Kidney (tissue), 13 donors: ENCODE measurements at regions not wholly inside any gene's neighbourhood (a gene's known extent, or its start where the extent isn't known, plus 50 kb on each side); places are given as distances from the start of the nearest gene placed in this dataset.

Experiments
- DNase-seq, 5 donors: peaks; one replicate each; pipeline ENCODE4 v3.0.0-alpha.2; 2013 to 2020
- FAIRE-seq: peaks from 2 replicates; lab custom pipeline; 2012; peaks lifted over from hg19 to GRCh38; lab: Jason Lieb, UNC
- H3K27ac ChIP-seq, 2 donors: one replicate each; pipeline ENCODE4 v1.7.0; 2013; ENCODE audit warnings: low read depth in 2 of 2, low read length in 2 of 2, inconsistent platforms in 1 of 2
- H3K27me3 ChIP-seq: one replicate; pipeline ENCODE4 v1.7.1; 2013; ENCODE audit warnings: low read length, inconsistent platforms; ENCODE audit not compliant: control insufficient read depth, insufficient read depth
- H3K36me3 ChIP-seq, 3 donors: one replicate each; pipeline versions ENCODE4 v1.7.0 to v1.7.1; 2013; ENCODE audit warnings: low read length in 3 of 3, control low read depth in 1 of 3, inconsistent platforms in 1 of 3; ENCODE audit not compliant: insufficient read depth in 3 of 3, control insufficient read depth in 2 of 3
- H3K4me1 ChIP-seq, 3 donors: one replicate each; pipeline versions ENCODE4 v1.7.0 to v1.7.1; 2013; ENCODE audit warnings: low read length in 3 of 3, inconsistent platforms in 1 of 3, low read depth in 1 of 3; ENCODE audit not compliant: control insufficient read depth in 2 of 3, insufficient read depth in 2 of 3
- H3K4me3 ChIP-seq, 3 donors: one replicate each; pipeline versions ENCODE4 v1.7.0 to v1.8.1; 2013; ENCODE audit warnings: low read length in 3 of 3, control low read depth in 1 of 3, inconsistent platforms in 1 of 3
- H3K9ac ChIP-seq, 3 donors: one replicate each; pipeline versions ENCODE4 v1.7.0 to v1.7.1; 2013; ENCODE audit warnings: low read length in 3 of 3, control low read depth in 1 of 3, inconsistent platforms in 1 of 3
- H3K9me3 ChIP-seq, 3 donors: one replicate each; pipeline versions ENCODE4 v1.7.0 to v1.7.1; 2013; ENCODE audit warnings: low read length in 3 of 3, control low read depth in 1 of 3, inconsistent platforms in 1 of 3; ENCODE audit not compliant: control insufficient read depth in 2 of 3, insufficient read depth in 1 of 3
- CTCF ChIP-seq: IDR thresholded peaks from 3 replicates; pipeline ENCODE4 v1.5.1; 2012; ENCODE audit warnings: mild to moderate bottlenecking, moderate library complexity, borderline replicate concordance; ENCODE audit not compliant: insufficient read depth; ENCODE audit errors: extremely low read depth
- intact Hi-C: fragments of 100-400 bp; cut with DNase I; formaldehyde crosslinking; loops from one replicate; pipeline ENCODE4 v1.11.1; 2022
- donor health status: control.
- donor health status: control.
- donor health status: control.
- donor health status: control.
- donor health status: control.
- donor health status: DM: yes; HTN: yes; CAD: no.
- donor health status: Normal renal cell carcinoma (clear cell type).

GRCh38 chr2:7570247-7570646 lies 653.0 kb downstream of the RNF144A start:
- no peak for TF ChIP-seq CTCF
- intact Hi-C loops, result no loop called here
- H3K27me3 ChIP-seq, result no peaks in the 10 kb centered on the region
- DNase-seq (no peak), FAIRE-seq (no peak)
- no peaks in the 10 kb centered on the region for H3K9me3 ChIP-seq
- H3K4me3 ChIP-seq, result no peak overlapping the region
- no peak overlapping the region for H3K9ac ChIP-seq
- H3K27ac ChIP-seq, result no peak overlapping the region
- no peaks in the 10 kb centered on the region for H3K4me1 ChIP-seq
- H3K36me3 ChIP-seq, result no peaks in the 10 kb centered on the region

GRCh38 chr2:7571701-7572100 lies 654.5 kb downstream of the RNF144A start:
- no peaks in the 10 kb centered on the region for H3K27me3 ChIP-seq
- no peak overlapping the region for H3K27ac ChIP-seq
- intact Hi-C loops, result no loop called here
- TF ChIP-seq CTCF, result no peak
- no peak overlapping the region for H3K9ac ChIP-seq
- no peaks in the 10 kb centered on the region for H3K9me3 ChIP-seq
- no peaks in the 10 kb centered on the region for H3K36me3 ChIP-seq
- DNase-seq, result no peak
- H3K4me3 ChIP-seq, result no peak overlapping the region
- no peak for FAIRE-seq
- no peaks in the 10 kb centered on the region for H3K4me1 ChIP-seq

GRCh38 chr2:7572450-7572849 lies 655.2 kb downstream of the RNF144A start:
- Histone ChIP-seq H3K36me3 (no peaks in the 10 kb centered on the region), H3K4me3 (no peak overlapping the region), H3K27me3 (no peaks in the 10 kb centered on the region), H3K9ac (no peak overlapping the region), H3K27ac (no peak overlapping the region), H3K9me3 (peaks cover 0 to 2% (median 0%) of the 10 kb centered on the region in 3 donors), H3K4me1 (no peaks in the 10 kb centered on the region)
- DNase-seq (no peak), FAIRE-seq (no peak)
- intact Hi-C loops, result no loop called here
- TF ChIP-seq CTCF, result no peak

- no peak for DNase-seq
- no peaks in the 10 kb centered on the region for H3K4me1 ChIP-seq
- H3K9ac ChIP-seq, result no peak overlapping the region
- no peak overlapping the region for H3K27ac ChIP-seq
- peaks cover 0 to 10% (median 0%) of the 10 kb centered on the region in 3 donors for H3K9me3 ChIP-seq
- H3K4me3 ChIP-seq, result no peak overlapping the region
- no peaks in the 10 kb centered on the region for H3K36me3 ChIP-seq
- no peak for TF ChIP-seq CTCF
- FAIRE-seq, result no peak
- intact Hi-C loops, result no loop called here
- no peaks in the 10 kb centered on the region for H3K27me3 ChIP-seq
These were observed 656.1 kb downstream of the RNF144A start for GRCh38 chr2:7573166-7573825.
